ENCODE measurements at regions not wholly inside any gene's neighbourhood (a gene's known extent, or its start where the extent isn't known, plus 50 kb on each side); places are given as distances from the start of the nearest gene placed in this dataset.

DNA sequence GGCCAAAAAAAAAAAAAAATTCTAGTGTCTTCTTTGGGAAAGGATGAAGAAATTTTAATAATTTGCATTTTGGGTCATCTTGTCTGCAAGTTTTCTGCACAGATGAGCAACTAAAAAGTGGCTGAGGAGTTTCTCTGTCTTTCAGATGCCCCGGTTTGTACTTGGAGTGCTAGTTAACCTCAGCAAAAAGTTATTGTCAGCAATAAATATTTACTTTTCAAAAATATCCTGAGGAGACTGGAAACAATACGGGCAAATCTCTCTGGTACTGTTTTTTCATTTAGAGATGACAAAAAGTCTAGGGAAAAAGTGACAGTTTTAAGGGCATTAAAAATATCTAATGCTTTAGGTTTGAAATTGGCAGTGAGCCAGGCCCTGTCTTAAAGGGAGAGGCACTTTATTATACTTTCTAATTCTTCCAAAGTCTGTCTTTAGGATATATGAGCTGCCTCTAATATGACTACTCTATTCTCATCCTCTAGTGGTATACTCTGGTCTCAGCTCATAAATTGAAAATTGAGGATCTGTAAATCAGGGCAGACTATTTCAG, 436.0 kb upstream of the NR2F2 start:
- TF ChIP-seq, protein P1, sequence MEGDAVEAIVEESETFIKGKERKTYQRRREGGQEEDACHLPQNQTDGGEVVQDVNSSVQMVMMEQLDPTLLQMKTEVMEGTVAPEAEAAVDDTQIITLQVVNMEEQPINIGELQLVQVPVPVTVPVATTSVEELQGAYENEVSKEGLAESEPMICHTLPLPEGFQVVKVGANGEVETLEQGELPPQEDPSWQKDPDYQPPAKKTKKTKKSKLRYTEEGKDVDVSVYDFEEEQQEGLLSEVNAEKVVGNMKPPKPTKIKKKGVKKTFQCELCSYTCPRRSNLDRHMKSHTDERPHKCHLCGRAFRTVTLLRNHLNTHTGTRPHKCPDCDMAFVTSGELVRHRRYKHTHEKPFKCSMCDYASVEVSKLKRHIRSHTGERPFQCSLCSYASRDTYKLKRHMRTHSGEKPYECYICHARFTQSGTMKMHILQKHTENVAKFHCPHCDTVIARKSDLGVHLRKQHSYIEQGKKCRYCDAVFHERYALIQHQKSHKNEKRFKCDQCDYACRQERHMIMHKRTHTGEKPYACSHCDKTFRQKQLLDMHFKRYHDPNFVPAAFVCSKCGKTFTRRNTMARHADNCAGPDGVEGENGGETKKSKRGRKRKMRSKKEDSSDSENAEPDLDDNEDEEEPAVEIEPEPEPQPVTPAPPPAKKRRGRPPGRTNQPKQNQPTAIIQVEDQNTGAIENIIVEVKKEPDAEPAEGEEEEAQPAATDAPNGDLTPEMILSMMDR (IDR thresholded peaks at IDR 0.05; ENCODE audit: low read depth, low read length): no peak
- no peak overlapping the region for H3K4me3 ChIP-seq (ENCODE audit: low read depth, low read length)

DNA sequence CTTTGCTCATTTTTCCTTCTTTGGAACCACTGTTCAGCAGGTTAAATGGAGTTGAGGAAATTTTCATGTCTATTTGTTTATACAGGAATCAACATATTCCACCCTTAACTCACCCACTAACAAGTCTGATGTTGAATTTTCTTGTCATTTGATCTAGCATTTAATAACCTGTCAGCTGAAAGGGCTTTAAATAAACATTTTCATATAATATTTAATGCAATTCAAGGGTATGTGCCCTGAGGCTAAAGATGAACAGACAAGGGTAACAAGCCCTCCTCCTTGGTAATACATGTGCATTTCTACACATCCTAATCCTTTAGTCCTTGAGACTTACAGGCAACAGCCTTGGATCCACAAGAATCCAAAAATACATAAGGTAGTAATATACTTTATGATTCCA, 435.0 kb upstream of the NR2F2 start:
- no peak overlapping the region for H3K4me3 ChIP-seq (ENCODE audit: low read depth, low read length)
- TF ChIP-seq, protein P1 (IDR thresholded peaks at IDR 0.05; ENCODE audit: low read depth, low read length): no peak

DNA sequence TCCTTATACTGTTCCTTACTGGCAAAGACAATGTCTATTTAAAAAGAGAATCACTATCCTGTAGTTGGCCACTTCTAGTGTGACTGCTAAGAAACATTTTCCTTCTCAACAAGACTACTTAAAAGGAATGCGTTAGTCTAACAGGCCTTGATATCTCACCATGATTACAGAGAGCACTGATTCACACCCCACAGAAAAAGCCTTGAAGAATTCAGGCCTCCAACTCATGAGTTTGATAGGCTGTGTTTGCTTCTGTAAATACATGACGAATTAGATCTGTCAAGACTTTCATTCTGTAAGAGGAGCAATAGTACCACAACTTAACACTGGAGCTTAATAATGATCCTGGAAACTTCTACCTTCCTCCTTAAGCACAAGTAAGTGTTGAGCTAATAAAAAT, 432.8 kb upstream of the NR2F2 start:
- H3K4me3 ChIP-seq (ENCODE audit: low read depth, low read length): no peak overlapping the region
- TF ChIP-seq, protein P1 (IDR thresholded peaks at IDR 0.05; ENCODE audit: low read depth, low read length): no peak

DNA sequence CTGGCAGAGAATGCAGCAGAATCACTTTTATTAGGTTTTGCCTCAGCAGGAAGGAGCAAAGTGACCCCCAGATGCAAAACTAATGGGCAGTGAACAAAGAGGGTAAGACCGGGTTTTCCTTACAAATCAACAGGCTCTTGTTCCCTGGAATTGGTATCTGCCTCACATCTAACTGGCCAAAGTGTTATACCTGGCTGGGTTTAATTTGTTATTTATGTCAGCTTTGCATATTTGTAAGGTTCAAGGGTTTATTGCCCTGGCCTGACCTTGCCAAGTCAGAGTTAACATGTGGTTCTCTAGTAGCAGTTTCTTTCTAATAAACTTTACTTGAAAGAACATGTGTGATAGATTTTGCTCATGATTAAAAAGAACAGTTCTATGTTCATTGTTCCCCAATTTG, 431.7 kb upstream of the NR2F2 start:
- TF ChIP-seq, protein P1 (IDR thresholded peaks at IDR 0.05; ENCODE audit: low read depth, low read length): no peak
- no peak overlapping the region for H3K4me3 ChIP-seq (ENCODE audit: low read depth, low read length)

DNA sequence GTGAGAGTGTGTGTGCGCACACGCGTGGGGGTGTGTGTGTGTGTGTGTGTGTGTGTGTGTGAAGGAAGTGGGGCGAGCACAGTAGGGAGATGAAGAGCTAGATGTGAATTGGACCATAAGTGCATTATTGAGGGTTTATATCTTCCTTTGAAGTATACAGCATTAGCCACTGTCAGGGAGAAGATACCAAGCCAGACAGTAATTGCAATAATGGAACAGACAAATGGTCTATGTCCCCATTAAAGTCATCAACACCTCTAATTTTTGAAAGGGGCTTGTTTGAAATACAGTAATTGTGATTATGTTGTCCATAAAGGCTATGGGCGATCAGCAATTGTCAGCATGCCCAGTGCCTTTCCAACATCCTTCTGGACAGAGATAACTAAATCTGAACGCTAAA, 429.2 kb upstream of the NR2F2 start:
- no peak overlapping the region for H3K4me3 ChIP-seq (ENCODE audit: low read depth, low read length)
- TF ChIP-seq, protein P1 (IDR thresholded peaks at IDR 0.05; ENCODE audit: low read depth, low read length): no peak

DNA sequence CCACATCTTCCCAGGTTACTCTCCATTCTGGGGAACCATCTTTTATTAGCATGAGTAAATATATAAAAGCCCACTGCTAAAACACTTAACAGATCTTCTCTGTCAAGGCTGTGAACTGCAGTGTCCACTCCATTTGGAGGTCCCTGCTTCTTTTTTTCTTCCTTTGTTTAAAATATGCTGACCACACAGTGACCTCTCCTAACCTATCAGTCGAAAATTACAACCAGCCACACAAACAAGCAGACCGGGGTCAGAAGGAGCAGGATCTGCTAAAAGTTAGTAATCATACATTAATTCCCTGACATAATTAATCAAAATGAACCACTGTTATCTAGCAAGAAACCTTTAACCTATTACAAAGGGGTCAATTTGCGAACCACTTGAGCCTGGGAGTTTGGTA, 427.9 kb upstream of the NR2F2 start:
- TF ChIP-seq, protein P1 (IDR thresholded peaks at IDR 0.05; ENCODE audit: low read depth, low read length): no peak
- no peak overlapping the region for H3K4me3 ChIP-seq (ENCODE audit: low read depth, low read length)

DNA sequence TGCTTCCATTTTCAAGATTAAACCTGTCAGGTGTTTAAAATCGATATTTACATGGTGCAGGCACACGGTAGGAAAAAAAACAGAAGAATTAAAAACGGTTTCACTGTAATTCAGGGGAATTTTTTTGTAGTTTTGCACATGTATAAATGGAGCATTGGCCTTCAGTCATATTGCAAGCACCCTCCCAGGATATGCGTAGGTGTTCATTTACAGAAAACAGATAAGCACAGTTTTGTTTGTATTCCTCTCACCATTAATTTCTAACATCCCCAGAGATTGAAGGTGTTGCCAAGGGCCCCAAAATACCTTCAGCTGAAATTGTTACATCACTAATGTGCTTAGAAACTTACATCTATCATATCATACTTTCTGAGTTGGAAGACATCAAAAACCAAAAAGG, 427.1 kb upstream of the NR2F2 start:
- TF ChIP-seq, protein P1 (IDR thresholded peaks at IDR 0.05; ENCODE audit: low read depth, low read length): no peak
- no peak overlapping the region for H3K4me3 ChIP-seq (ENCODE audit: low read depth, low read length)
